ENCODE measurements at regions not wholly inside any gene's neighbourhood (a gene's known extent, or its start where the extent isn't known, plus 50 kb on each side); places are given as distances from the start of the nearest gene placed in this dataset.
A peak's percentile ranks its signal among the peaks of the same experiment; 100 is the strongest.

GRCh38 chr6:95805699-95806098 lies 210.1 kb upstream of the FUT9 start (continued):
- TF ChIP-seq GFI1 (CRISPR knock-in tag; IDR thresholded peaks at IDR 0.05; ENCODE audit: borderline replicate concordance): 0 out of 2 replicates have a peak, but pooled peaks have one; percentile 65
- no peak for TF ChIP-seq ZNF484 (CRISPR knock-in tag; IDR thresholded peaks at IDR 0.05; ENCODE audit: borderline replicate concordance, low read depth)
- TF ChIP-seq HNF4A (CRISPR knock-in tag; IDR thresholded peaks at IDR 0.05): 0 out of 2 replicates have a peak, but pooled peaks have one; percentile 4
- no peak for TF ChIP-seq STAT5B (CRISPR knock-in tag; IDR thresholded peaks at IDR 0.05)
- no peak for TF ChIP-seq MAF1 (CRISPR knock-in tag; IDR thresholded peaks at IDR 0.05; ENCODE audit: borderline replicate concordance)
- no peak for TF ChIP-seq ZKSCAN5 (CRISPR knock-in tag; IDR thresholded peaks at IDR 0.05)
- no peak for TF ChIP-seq RFX5 (IDR thresholded peaks at IDR 0.05; ENCODE audit: low read depth, low read length)
- TF ChIP-seq HMGA1 (CRISPR knock-in tag; conservative IDR thresholded peaks at IDR 0.05): no peak
- no peak for TF ChIP-seq ZNF558 (CRISPR knock-in tag; IDR thresholded peaks at IDR 0.05; ENCODE audit: borderline replicate concordance)
- TF ChIP-seq MIER3 (CRISPR knock-in tag; IDR thresholded peaks at IDR 0.05; ENCODE audit: borderline replicate concordance): no peak
- no peak for TF ChIP-seq TCF7L2 (IDR thresholded peaks at IDR 0.05; ENCODE audit: low read depth, low read length)
- no peak for TF ChIP-seq BATF2 (CRISPR knock-in tag; IDR thresholded peaks at IDR 0.05)
- TF ChIP-seq ZNF12 (CRISPR knock-in tag; IDR thresholded peaks at IDR 0.05): no peak
- TF ChIP-seq NCOA2 (CRISPR knock-in tag; IDR thresholded peaks at IDR 0.05): no peak
- no peak for TF ChIP-seq LBX2 (CRISPR knock-in tag; IDR thresholded peaks at IDR 0.05; ENCODE audit: borderline replicate concordance)
- 0 out of 2 replicates have a peak, but pooled peaks have one; percentile 1 for TF ChIP-seq KAT8 (CRISPR knock-in tag; IDR thresholded peaks at IDR 0.05)
- TF ChIP-seq HMG20A (CRISPR knock-in tag; IDR thresholded peaks at IDR 0.05; ENCODE audit: borderline replicate concordance): no peak
- TF ChIP-seq NFYC (CRISPR knock-in tag; IDR thresholded peaks at IDR 0.05): peak; percentile 38
- TF ChIP-seq ZNF670 (CRISPR knock-in tag; IDR thresholded peaks at IDR 0.05; ENCODE audit: borderline replicate concordance): no peak
- TF ChIP-seq ZIK1 (CRISPR knock-in tag; IDR thresholded peaks at IDR 0.05; ENCODE audit: borderline replicate concordance, low read depth): no peak
- no peak for TF ChIP-seq JDP2 (CRISPR knock-in tag; IDR thresholded peaks at IDR 0.05; ENCODE audit: borderline replicate concordance)
- no peak for TF ChIP-seq YEATS4 (CRISPR knock-in tag; IDR thresholded peaks at IDR 0.05; ENCODE audit: borderline replicate concordance)
- TF ChIP-seq HDAC2 (CRISPR knock-in tag; IDR thresholded peaks at IDR 0.05): 0 out of 2 replicates have a peak, but pooled peaks have one; percentile 24
- TF ChIP-seq NR2F2 (IDR thresholded peaks at IDR 0.05; ENCODE audit: borderline replicate concordance, low read depth): no peak
- no peak for TF ChIP-seq SUZ12 (IDR thresholded peaks at IDR 0.05; ENCODE audit: low read depth, low read length)
- 0 out of 2 replicates have a peak, but pooled peaks have one; percentile 20 for TF ChIP-seq BRD4 (CRISPR knock-in tag; IDR thresholded peaks at IDR 0.05)
- TF ChIP-seq JUND (CRISPR knock-in tag; IDR thresholded peaks at IDR 0.05): no peak
- TF ChIP-seq TOPORS (CRISPR knock-in tag; IDR thresholded peaks at IDR 0.05): no peak
- TF ChIP-seq ZNF674 (CRISPR knock-in tag; IDR thresholded peaks at IDR 0.05; ENCODE audit: low read depth): no peak
- TF ChIP-seq ATF2 (CRISPR knock-in tag; IDR thresholded peaks at IDR 0.05): no peak
- no peak for TF ChIP-seq FOXO1 (CRISPR knock-in tag; IDR thresholded peaks at IDR 0.05)
- TF ChIP-seq MBNL3 (CRISPR knock-in tag; conservative IDR thresholded peaks at IDR 0.05): no peak
- TF ChIP-seq MEIS1 (CRISPR knock-in tag; IDR thresholded peaks at IDR 0.05; ENCODE audit: borderline replicate concordance): no peak
- no peak for TF ChIP-seq ZNF780A (CRISPR knock-in tag; IDR thresholded peaks at IDR 0.05)

Measured in HepG2 (cell line).